IPS-20b (cell line): ENCODE measurements at regions not wholly inside any gene's neighbourhood (a gene's known extent, or its start where the extent isn't known, plus 50 kb on each side); places are given as distances from the start of the nearest gene placed in this dataset.

Source experiments
- H3K27ac ChIP-seq: one replicate; pipeline ENCODE4 v1.5.1; 2013; ENCODE audit warnings: low read length
- H3K27me3 ChIP-seq: 2 replicates; pipeline ENCODE4 v1.6.1; 2013; ENCODE audit warnings: mild to moderate bottlenecking, low read length, inconsistent platforms; ENCODE audit not compliant: insufficient read depth
- H3K36me3 ChIP-seq: 2 replicates; pipeline ENCODE4 v1.6.1; 2013; ENCODE audit warnings: low read depth, mild to moderate bottlenecking, inconsistent platforms, low read length, moderate library complexity; ENCODE audit not compliant: insufficient read depth
- H3K4me1 ChIP-seq: 2 replicates; pipeline ENCODE4 v1.6.1; 2013; ENCODE audit warnings: mild to moderate bottlenecking, control low read depth, inconsistent platforms, low read length, moderate library complexity; ENCODE audit not compliant: insufficient read depth
- H3K4me3 ChIP-seq: 2 replicates; pipeline ENCODE4 v1.5.1; 2013; ENCODE audit warnings: mild to moderate bottlenecking, low read length, inconsistent platforms
- H3K9ac ChIP-seq: 2 replicates; pipeline ENCODE4 v1.6.1; 2013; ENCODE audit warnings: low read depth, mild to moderate bottlenecking, inconsistent platforms, low read length, moderate library complexity
- H3K9me3 ChIP-seq: 2 replicates; pipeline ENCODE4 v1.6.1; 2013; ENCODE audit warnings: mild to moderate bottlenecking, low read depth, low read length, inconsistent platforms; ENCODE audit not compliant: insufficient read depth

DNA sequence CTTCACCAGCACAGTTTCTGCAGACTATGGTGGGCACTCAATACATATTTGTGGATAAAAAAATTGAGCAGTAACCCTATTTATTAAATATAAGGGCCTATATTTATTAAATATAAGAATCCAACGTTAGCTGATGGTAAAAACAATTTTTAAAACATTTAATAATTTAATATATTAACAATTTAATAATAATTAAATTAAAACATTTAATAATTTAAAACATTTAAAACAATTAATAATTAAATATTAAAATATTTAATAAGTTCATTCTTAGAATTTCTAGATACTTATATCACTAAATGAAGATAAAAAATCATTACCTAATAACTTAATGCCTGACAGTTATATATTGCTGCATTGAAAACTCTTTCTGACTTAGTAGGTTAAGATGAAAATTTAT lies 880.2 kb upstream of the EPHA6 start:
- no peaks in the 10 kb centered on the region for H3K9me3 ChIP-seq
- no peaks in the 10 kb centered on the region for H3K27me3 ChIP-seq
- no peak overlapping the region for H3K9ac ChIP-seq
- no peak overlapping the region for H3K4me3 ChIP-seq
- H3K36me3 ChIP-seq, result no peaks in the 10 kb centered on the region
- H3K4me1 ChIP-seq, result peaks cover 8% of the 10 kb centered on the region; the same call in 1 of the 2 replicates
- H3K27ac ChIP-seq, result no peak overlapping the region

- no peaks in the 10 kb centered on the region for H3K9me3 ChIP-seq
- H3K4me1 ChIP-seq, result no peaks in the 10 kb centered on the region
- no peaks in the 10 kb centered on the region for H3K36me3 ChIP-seq
- H3K27ac ChIP-seq, result no peak overlapping the region
- no peaks in the 10 kb centered on the region for H3K27me3 ChIP-seq
- H3K4me3 ChIP-seq, result no peak overlapping the region
- no peak overlapping the region for H3K9ac ChIP-seq
These were observed 875.1 kb upstream of the EPHA6 start for GRCh38 chr3:95939235-95939809.

DNA sequence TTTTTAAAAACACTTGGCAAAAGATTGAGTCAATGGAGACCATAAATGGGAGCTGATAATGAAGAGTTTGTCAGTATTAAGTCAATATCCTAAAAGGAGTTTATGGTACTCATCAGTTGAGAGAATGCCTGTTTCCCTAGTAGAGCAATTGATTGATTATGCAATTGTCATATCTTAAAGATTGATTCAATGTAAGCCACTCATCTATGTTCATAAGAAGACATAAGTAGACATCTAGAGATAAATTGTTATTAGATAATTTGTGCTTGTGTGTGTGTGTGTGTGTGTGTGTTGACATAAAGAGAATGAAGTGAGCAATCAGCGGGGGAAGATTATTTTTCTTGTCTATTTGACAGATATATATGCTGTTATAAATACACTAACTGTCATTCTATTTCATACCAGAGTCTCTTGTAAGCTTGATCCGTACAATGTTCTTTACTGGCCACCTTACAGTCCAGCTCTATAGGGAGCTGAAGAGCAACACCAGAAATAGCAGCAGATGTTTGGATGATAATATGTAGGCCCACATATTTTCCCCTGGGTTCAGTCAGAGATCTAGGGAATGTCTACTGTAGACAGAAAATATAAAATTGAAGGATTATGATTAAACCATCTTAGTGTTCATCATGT lies 848.6 kb upstream of the EPHA6 start:
- Histone ChIP-seq H3K9ac (no peak overlapping the region), H3K9me3 (no peaks in the 10 kb centered on the region), H3K4me1 (no peaks in the 10 kb centered on the region), H3K36me3 (no peaks in the 10 kb centered on the region), H3K4me3 (no peak overlapping the region), H3K27me3 (no peaks in the 10 kb centered on the region), H3K27ac (no peak overlapping the region)

DNA sequence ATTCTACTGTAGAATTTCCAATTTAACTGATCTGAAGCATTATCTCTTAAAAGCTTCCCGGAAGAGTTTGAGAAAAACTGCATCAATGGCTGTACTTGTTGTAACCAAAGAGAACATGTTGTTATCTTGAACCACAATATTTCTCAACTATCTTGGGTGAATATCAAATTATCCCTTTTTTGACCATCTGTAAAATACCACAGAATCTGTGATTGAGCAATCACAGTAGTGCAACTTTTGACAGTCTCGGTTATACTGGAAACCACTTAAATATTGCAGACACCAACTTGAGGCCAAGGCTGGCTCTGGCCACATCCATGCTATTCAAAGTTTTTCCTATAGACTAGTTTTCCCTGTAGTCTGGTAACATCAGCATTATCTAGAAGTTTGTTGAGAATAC lies 842.8 kb upstream of the EPHA6 start:
- H3K36me3 ChIP-seq, result no peaks in the 10 kb centered on the region
- no peak overlapping the region for H3K4me3 ChIP-seq
- H3K9ac ChIP-seq, result no peak overlapping the region
- H3K9me3 ChIP-seq, result no peaks in the 10 kb centered on the region
- H3K4me1 ChIP-seq, result no peaks in the 10 kb centered on the region
- H3K27ac ChIP-seq, result no peak overlapping the region
- no peaks in the 10 kb centered on the region for H3K27me3 ChIP-seq

DNA sequence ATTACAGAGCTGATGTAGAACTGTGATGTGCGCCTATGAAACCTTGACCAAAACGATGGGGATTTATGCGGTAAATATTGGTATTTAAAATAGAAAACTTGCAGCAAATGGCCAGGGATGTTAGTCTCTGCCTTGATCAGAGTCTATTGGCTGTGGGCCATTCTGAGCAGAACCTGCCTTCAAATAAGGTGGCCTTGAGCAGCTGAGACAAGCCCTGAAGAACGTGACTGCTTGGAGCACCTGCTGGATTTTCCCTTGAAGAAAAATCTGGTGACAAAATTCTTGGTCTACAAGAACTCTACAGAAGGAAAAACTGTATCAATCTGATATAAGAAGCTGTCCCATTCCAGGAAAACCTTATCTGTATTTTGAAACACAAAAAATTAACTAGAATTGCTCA lies 820.1 kb upstream of the EPHA6 start:
- H3K9me3 ChIP-seq, result no peaks in the 10 kb centered on the region
- H3K27me3 ChIP-seq, result no peaks in the 10 kb centered on the region
- no peak overlapping the region for H3K9ac ChIP-seq
- no peaks in the 10 kb centered on the region for H3K36me3 ChIP-seq
- no peaks in the 10 kb centered on the region for H3K4me1 ChIP-seq
- no peak overlapping the region for H3K4me3 ChIP-seq
- no peak overlapping the region for H3K27ac ChIP-seq

DNA sequence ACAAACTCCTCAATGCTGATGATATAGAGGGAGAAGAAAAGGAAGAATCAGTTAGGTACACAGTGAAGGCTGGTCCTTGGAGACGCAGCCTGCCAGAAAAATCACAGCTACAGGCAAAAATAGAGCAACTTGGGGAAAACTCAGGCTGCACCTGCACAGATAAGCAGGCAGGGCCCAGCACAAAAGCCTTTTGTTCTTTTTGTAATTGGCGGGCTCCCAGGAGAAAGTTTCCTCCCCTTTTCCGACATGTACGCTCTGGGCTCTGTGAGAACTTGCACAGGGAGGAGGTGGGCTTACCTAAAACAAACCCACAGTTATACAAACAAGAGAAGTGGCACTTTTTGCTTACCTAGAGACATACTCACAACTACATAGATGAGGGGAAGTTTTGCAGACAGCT lies 813.4 kb upstream of the EPHA6 start:
- no peak overlapping the region for H3K9ac ChIP-seq

GRCh38 chr3:96007650-96008195 lies 806.7 kb upstream of the EPHA6 start:
- Histone ChIP-seq H3K27ac (no peak overlapping the region), H3K27me3 (no peaks in the 10 kb centered on the region), H3K9ac (no peak overlapping the region), H3K4me1 (no peaks in the 10 kb centered on the region), H3K4me3 (no peak overlapping the region), H3K36me3 (no peaks in the 10 kb centered on the region), H3K9me3 (no peaks in the 10 kb centered on the region)

More for the DNA sequence above, 813.4 kb upstream of the EPHA6 start:
- H3K27ac ChIP-seq, result no peak overlapping the region
- no peaks in the 10 kb centered on the region for H3K36me3 ChIP-seq
- no peaks in the 10 kb centered on the region for H3K4me1 ChIP-seq
- H3K9me3 ChIP-seq, result peaks cover 9% of the 10 kb centered on the region; the same call in 1 of the 2 replicates
- no peak overlapping the region for H3K4me3 ChIP-seq
- no peaks in the 10 kb centered on the region for H3K27me3 ChIP-seq

GRCh38 chr3:96012939-96013338 lies 801.5 kb upstream of the EPHA6 start:
- no peaks in the 10 kb centered on the region for H3K36me3 ChIP-seq
- H3K27ac ChIP-seq, result no peak overlapping the region
- H3K27me3 ChIP-seq, result no peaks in the 10 kb centered on the region
- no peaks in the 10 kb centered on the region for H3K9me3 ChIP-seq
- no peak overlapping the region for H3K9ac ChIP-seq
- H3K4me1 ChIP-seq, result no peaks in the 10 kb centered on the region
- no peak overlapping the region for H3K4me3 ChIP-seq

DNA sequence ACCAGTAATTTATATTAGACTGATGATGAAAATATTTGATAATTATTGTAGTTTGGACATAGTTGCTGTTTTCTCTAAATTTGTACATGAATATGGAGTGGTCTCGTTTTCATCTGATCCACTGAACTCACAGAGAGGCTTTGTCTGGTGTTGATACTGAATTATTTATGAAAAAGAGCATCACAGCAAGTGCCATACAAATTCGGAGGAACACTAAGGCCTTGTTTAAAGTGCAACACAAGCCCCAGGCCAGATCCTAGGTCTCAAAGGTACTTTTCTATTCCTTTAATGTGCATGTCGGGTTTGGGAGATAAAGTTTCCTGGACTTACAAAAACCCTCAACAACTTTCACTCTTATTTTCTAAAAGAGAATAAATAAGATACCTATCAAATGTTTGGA lies 796.8 kb upstream of the EPHA6 start:
- Histone ChIP-seq H3K4me1 (no peaks in the 10 kb centered on the region), H3K36me3 (no peaks in the 10 kb centered on the region), H3K27me3 (no peaks in the 10 kb centered on the region), H3K9me3 (no peaks in the 10 kb centered on the region), H3K9ac (no peak overlapping the region), H3K4me3 (no peak overlapping the region), H3K27ac (no peak overlapping the region)

DNA sequence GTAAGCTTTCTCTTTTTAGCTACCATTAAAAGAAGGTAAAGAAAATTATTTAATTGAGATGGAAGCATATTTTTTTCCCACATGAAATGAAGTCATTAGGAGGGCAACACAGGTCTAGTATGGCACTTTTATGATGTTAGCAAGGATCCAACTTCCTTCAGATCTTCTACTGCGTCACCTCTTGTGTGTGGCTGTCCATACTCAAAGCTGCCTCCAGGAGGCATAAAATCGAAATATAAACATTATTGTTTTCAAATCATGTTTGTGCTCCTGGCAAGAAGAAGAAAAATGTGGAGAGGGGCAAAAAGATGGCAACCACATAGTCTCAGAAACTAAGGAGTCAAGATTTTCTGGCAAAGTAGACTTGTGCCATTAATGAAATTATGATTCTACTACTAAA lies 791.7 kb upstream of the EPHA6 start:
- no peak overlapping the region for H3K27ac ChIP-seq
- H3K27me3 ChIP-seq, result no peaks in the 10 kb centered on the region
- H3K4me3 ChIP-seq, result no peak overlapping the region
- H3K36me3 ChIP-seq, result no peaks in the 10 kb centered on the region
- no peak overlapping the region for H3K9ac ChIP-seq
- H3K9me3 ChIP-seq, result no peaks in the 10 kb centered on the region
- H3K4me1 ChIP-seq, result no peaks in the 10 kb centered on the region

- H3K9me3 ChIP-seq, result no peaks in the 10 kb centered on the region
- H3K27me3 ChIP-seq, result no peaks in the 10 kb centered on the region
- H3K4me1 ChIP-seq, result no peaks in the 10 kb centered on the region
- H3K4me3 ChIP-seq, result no peak overlapping the region
- no peak overlapping the region for H3K9ac ChIP-seq
- no peak overlapping the region for H3K27ac ChIP-seq
- no peaks in the 10 kb centered on the region for H3K36me3 ChIP-seq
These were observed 786.7 kb upstream of the EPHA6 start for GRCh38 chr3:96027718-96028117.

DNA sequence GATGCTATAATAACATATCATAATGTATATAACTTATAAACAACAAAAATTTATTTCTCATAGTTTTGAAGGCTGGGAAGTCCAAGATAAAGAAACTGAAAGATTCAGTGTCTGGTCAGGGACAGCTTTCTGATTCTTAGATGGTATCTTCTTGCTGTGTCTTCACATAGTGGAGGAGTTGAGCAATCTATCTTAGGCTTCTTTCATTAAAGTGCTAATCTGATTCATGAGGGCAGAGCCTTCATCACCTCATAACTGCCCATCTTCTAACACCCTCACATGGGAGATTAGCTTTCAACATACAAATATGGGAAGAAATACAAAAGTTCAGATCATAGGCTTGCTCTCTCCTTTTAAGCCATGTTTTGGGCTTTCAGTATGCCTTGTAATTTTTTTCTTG lies 774.8 kb upstream of the EPHA6 start:
- Histone ChIP-seq H3K36me3 (no peaks in the 10 kb centered on the region), H3K27ac (no peak overlapping the region), H3K9me3 (peaks cover 4% of the 10 kb centered on the region; the same call in 1 of the 2 replicates), H3K4me3 (no peak overlapping the region), H3K27me3 (no peaks in the 10 kb centered on the region), H3K4me1 (no peaks in the 10 kb centered on the region), H3K9ac (no peak overlapping the region)
